ENCODE measurements at regions not wholly inside any gene's neighbourhood (a gene's known extent, or its start where the extent isn't known, plus 50 kb on each side); places are given as distances from the start of the nearest gene placed in this dataset.
"Not testable (repeated sequence)": the region's sequence is repeated elsewhere in the genome, so short reads cannot be mapped to it uniquely, and the experiment has no call there.

DNA sequence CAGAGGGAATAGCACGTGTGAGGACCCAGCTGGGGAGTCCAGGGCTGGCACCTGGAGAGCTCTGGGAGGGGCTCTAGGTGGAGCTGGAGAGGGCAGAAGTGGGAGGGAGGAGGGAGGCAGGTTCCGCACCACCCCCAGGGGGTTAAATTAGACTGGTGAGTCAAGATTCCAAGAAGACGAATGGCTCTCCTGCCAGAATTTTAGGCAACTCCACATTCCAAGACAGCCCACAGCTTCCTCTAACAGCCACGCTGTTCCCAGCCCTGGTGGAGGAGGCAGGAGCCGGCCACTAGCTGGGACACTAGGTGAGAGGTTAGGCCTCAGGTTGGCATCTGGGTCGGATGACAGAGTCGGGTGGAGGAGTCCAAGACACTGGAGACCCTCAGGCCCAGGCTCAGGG lies 60.2 kb downstream of the TFAP2C start:
- Histone ChIP-seq H3K27me3 (ENCODE audit: insufficient read depth, low read length) (no peaks in the 10 kb centered on the region), H3K4me1 (ENCODE audit: insufficient read depth, low read length) (no peaks in the 10 kb centered on the region), H3K9me3 (ENCODE audit: low read depth, low read length) (no peaks in the 10 kb centered on the region), H3K4me3 (ENCODE audit: low read length) (no peak overlapping the region)

GRCh38 chr20:56689852-56690485 lies 60.9 kb downstream of the TFAP2C start:
- no peaks in the 10 kb centered on the region for H3K4me1 ChIP-seq (ENCODE audit: insufficient read depth, low read length)

GRCh38 chr20:56690531-56691175 lies 61.5 kb downstream of the TFAP2C start:
- H3K4me3 ChIP-seq (ENCODE audit: low read length): no peak overlapping the region
- H3K9me3 ChIP-seq (ENCODE audit: low read depth, low read length): no peaks in the 10 kb centered on the region
- H3K27me3 ChIP-seq (ENCODE audit: insufficient read depth, low read length): no peaks in the 10 kb centered on the region
- no peaks in the 10 kb centered on the region for H3K4me1 ChIP-seq (ENCODE audit: insufficient read depth, low read length)

More at GRCh38 chr20:56689852-56690485, 60.9 kb downstream of the TFAP2C start:
- no peak overlapping the region for H3K4me3 ChIP-seq (ENCODE audit: low read length)
- no peaks in the 10 kb centered on the region for H3K27me3 ChIP-seq (ENCODE audit: insufficient read depth, low read length)
- no peaks in the 10 kb centered on the region for H3K9me3 ChIP-seq (ENCODE audit: low read depth, low read length)

DNA sequence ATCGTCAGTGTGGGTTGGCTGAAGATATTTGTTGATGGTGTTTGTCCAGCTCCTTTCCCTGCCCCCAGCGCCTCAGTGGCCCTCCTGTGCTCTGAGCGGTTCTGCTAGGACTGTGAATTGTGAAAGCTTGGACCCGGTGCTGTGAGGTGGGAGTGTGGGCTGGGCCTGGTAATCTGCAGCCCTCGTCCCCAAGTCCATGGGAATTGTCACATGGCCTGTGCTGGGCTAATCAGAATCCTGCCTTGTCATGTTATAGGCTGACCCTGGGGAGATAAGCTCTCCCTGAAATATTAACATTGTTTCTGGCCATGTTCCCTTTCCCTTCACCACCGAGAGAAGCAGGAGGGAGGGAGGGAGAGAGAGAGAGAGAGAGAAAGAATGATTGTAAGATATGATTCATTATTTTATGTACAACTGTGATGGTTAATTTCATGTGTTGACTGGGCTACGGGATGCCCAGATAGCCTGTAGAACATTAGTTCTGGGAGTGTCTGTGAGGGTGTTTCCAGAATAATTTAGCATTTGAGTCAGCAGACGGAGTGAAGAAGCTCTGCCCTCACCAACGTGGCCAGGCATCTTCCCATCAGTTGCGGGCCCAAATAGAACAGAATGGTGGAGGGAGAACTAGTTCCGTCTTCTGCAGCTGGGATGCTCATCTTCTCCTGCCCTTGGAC lies 62.4 kb downstream of the TFAP2C start:
- Histone ChIP-seq H3K4me3 (ENCODE audit: low read length) (no peak overlapping the region), H3K4me1 (ENCODE audit: insufficient read depth, low read length) (no peaks in the 10 kb centered on the region), H3K27me3 (ENCODE audit: insufficient read depth, low read length) (no peaks in the 10 kb centered on the region), H3K9me3 (ENCODE audit: low read depth, low read length) (no peaks in the 10 kb centered on the region)

DNA sequence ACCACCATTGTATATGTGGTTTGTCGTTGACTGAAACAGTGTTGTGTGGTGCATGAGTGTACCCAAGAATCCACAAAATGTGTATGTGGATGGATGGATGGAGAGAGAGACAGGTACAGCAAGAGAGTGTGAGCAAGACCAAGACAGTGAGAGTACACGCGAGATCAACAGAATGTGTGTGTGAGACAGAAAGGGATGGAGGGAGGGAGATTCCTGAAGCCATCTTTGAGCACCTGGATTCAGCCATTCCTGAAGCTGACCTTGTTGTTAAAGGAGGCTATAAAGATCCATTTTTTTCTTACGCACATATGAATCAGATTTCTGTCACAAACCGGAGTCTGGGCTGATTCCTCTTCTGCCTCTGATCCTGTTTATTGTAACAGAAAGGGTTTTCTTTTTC lies 64.1 kb downstream of the TFAP2C start:
- no peak overlapping the region for H3K4me3 ChIP-seq (ENCODE audit: low read length)
- H3K9me3 ChIP-seq (ENCODE audit: low read depth, low read length): no peaks in the 10 kb centered on the region
- H3K27me3 ChIP-seq (ENCODE audit: insufficient read depth, low read length): no peaks in the 10 kb centered on the region
- no peaks in the 10 kb centered on the region for H3K4me1 ChIP-seq (ENCODE audit: insufficient read depth, low read length)

GRCh38 chr20:56697476-56697875 lies 68.4 kb downstream of the TFAP2C start:
- Histone ChIP-seq H3K27me3 (ENCODE audit: insufficient read depth, low read length) (no peaks in the 10 kb centered on the region), H3K9me3 (ENCODE audit: low read depth, low read length) (no peaks in the 10 kb centered on the region), H3K4me1 (ENCODE audit: insufficient read depth, low read length) (no peaks in the 10 kb centered on the region), H3K4me3 (ENCODE audit: low read length) (no peak overlapping the region)

DNA sequence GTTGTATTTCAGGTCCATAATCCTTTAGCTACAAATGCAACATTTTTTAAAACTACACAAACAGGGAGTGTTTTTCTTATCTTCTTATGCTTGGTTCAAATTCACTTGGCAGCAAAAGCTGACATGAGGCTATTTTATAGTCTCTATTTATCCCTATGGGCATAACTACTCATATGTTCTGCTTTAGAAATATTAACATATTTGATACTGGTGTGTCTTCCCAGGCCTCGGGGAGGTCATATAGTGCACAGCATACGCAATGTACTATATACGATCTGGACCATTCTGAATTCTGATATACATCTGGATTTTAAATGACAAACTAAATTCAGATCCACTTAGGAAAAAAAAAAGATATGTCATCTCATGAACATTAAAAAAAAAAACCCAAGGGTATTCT lies 69.2 kb downstream of the TFAP2C start:
- no peak overlapping the region for H3K4me3 ChIP-seq (ENCODE audit: low read length)
- no peaks in the 10 kb centered on the region for H3K4me1 ChIP-seq (ENCODE audit: insufficient read depth, low read length)
- H3K27me3 ChIP-seq (ENCODE audit: insufficient read depth, low read length): no peaks in the 10 kb centered on the region
- no peaks in the 10 kb centered on the region for H3K9me3 ChIP-seq (ENCODE audit: low read depth, low read length)

- Histone ChIP-seq H3K4me1 (ENCODE audit: insufficient read depth, low read length) (no peaks in the 10 kb centered on the region), H3K4me3 (ENCODE audit: low read length) (no peak overlapping the region), H3K9me3 (ENCODE audit: low read depth, low read length) (no peaks in the 10 kb centered on the region), H3K27me3 (ENCODE audit: insufficient read depth, low read length) (no peaks in the 10 kb centered on the region)
Measured at GRCh38 chr20:56698749-56699148, 69.6 kb downstream of the TFAP2C start.

DNA sequence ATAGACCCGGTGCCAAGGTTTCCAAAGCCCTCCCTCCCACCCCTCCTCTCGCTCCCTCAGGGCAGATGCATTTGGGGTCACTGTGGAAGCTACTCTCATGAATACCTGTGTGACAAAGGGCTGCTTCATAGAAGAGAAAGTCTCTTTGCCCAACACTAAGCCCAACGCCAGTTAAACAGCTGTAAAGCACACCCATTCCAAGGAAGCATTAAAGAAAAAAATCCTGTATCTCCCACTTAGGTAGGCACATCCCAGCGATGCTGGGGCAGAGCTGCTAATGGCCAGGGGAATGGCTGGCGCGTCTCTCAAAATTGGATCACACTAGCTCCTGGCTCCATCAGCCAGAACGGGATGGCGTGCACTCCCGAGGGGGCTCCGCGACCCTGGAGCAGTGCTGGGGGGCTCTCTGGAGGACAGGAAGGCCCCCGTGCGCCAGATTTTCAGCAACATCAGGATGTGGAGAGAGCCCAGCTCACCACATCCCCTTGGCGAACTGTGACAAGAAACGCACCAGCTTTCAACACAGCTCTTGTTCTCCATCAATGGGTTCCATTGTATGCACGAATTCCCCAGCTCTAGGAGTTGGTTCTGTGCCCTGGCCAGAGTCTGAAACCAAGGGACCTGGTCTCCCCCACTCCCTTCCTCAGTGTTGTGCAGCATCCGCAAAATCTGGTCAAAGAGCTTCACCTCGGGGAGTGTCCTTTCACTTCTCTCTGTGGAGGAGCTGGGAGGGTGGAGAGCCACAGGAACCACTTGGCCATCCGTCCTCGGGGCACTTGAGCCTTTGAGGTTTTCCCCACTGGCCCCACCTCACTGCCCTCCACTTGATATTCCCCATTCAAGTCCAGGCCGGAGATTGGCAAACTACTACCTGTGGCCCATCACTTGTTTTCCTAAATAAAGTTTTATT lies 74.1 kb downstream of the TFAP2C start:
- Histone ChIP-seq H3K4me1 (ENCODE audit: insufficient read depth, low read length) (no peaks in the 10 kb centered on the region), H3K27me3 (ENCODE audit: insufficient read depth, low read length) (no peaks in the 10 kb centered on the region), H3K9me3 (ENCODE audit: low read depth, low read length) (no peaks in the 10 kb centered on the region), H3K4me3 (ENCODE audit: low read length) (no peak overlapping the region)

DNA sequence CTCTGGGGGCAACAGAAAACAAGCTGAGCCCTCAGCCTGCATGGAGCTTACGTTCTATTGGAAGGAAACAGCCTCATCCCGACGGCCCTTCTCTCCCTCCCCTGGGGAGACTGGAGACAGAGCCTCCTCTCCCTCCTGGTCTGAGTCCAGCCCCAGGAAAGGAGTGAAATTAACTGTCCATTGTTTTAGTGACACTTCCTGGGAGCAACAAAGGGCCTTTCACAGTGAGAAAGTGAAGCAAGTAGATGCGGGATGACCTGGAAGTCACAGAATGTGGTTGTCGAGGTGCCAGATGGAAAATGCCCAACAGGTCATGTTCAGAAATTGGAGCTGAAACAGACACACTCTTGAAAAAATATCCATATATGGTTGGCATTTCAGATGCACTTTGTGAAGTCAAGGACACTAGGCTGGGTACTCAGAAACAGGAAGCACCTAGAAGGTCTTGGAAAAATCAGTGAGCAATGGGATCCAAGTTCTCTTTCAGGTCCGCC lies 77.8 kb downstream of the TFAP2C start:
- no peaks in the 10 kb centered on the region for H3K9me3 ChIP-seq (ENCODE audit: low read depth, low read length)
- no peaks in the 10 kb centered on the region for H3K27me3 ChIP-seq (ENCODE audit: insufficient read depth, low read length)
- no peaks in the 10 kb centered on the region for H3K4me1 ChIP-seq (ENCODE audit: insufficient read depth, low read length)
- H3K4me3 ChIP-seq (ENCODE audit: low read length): no peak overlapping the region

DNA sequence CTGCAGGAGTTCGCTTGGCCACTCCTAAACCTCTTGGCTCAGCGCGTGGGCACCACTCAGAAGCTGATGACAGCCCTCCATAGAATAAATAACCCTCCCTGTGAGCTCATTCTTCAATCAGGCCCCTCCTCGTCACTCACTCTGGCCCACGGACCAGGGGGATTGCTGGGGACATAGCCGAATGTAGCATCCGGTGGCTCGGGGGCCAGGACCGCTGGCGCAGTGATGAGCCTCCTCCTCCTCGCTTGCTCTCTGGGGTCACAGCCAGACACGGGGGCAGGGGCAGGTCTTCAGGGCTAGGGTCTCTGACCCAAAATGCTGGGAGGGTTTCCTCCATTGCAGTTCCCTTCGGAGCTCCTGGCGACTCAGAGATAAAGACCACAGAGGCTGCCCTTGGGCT lies 79.9 kb downstream of the TFAP2C start:
- H3K9me3 ChIP-seq (ENCODE audit: low read depth, low read length): no peaks in the 10 kb centered on the region
- H3K4me1 ChIP-seq (ENCODE audit: insufficient read depth, low read length): no peaks in the 10 kb centered on the region
- H3K27me3 ChIP-seq (ENCODE audit: insufficient read depth, low read length): no peaks in the 10 kb centered on the region
- no peak overlapping the region for H3K4me3 ChIP-seq (ENCODE audit: low read length)

DNA sequence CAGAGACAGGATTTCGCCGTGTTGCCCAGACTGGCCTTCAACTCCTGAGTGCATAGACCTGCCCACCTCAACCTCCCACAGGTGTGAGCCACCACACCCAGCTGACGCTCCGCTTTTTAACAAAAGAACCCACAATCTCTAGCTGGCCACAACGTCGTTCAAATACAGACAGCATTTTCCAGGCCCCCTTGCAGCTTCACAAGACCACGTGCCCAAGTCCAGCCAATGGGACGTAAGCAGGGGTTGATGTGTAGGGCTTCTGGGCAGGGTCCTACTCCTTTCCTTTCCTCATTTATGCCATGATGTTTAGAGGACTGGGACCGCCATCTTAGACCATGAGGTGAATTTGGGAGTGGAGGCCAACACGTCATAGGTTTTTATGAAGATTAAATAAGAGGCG lies 81.0 kb downstream of the TFAP2C start:
- Histone ChIP-seq H3K4me1 (ENCODE audit: insufficient read depth, low read length) (no peaks in the 10 kb centered on the region), H3K27me3 (ENCODE audit: insufficient read depth, low read length) (no peaks in the 10 kb centered on the region), H3K9me3 (ENCODE audit: low read depth, low read length) (no peaks in the 10 kb centered on the region), H3K4me3 (ENCODE audit: low read length) (no peak overlapping the region)

DNA sequence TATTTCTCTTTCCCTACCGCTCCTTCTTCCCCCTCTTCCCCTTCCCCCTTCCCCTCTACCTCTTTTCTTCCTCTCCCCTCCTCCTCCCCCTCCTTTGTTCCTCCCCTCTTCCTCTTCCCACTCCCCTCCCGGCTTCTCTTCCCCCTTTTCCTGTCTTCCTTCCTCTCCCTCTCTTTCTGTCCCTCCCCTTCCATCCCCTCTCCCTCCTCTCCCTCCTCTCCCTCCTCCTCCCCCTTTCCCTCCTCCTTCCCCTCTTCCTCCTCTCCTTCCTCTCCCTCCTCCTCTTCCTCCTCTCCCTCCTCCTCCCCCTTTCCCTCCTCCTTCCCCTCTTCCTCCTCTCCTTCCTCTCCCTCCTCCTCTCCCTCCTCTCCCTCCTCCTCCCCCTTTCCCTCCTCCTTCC lies 81.5 kb downstream of the TFAP2C start:
- H3K4me3 ChIP-seq (ENCODE audit: low read length); H3K4me1 ChIP-seq (ENCODE audit: insufficient read depth, low read length); H3K9me3 ChIP-seq (ENCODE audit: low read depth, low read length); H3K27me3 ChIP-seq (ENCODE audit: insufficient read depth, low read length): not testable (repeated sequence)

DNA sequence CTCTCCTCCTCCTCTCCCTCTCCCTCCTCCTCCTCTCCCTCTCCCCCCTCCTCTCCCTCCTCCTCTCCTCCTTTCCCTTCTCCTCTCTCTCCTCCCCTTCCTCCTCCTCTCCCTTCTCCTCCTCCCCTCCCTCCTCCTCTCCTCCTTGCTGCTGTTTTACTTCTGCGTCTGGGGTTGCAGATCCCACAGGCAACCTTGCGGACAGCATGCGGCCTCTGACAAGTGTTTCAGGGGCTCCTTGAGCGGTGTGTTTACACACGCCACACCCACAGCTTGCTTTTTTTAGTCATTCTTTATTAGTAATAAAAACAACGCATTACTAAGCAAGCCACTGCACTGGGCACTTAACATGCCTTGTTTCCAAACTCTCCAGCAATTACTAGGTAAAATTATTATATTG lies 81.9 kb downstream of the TFAP2C start:
- no peak overlapping the region for H3K4me3 ChIP-seq (ENCODE audit: low read length)
- H3K27me3 ChIP-seq (ENCODE audit: insufficient read depth, low read length): no peaks in the 10 kb centered on the region

DNA sequence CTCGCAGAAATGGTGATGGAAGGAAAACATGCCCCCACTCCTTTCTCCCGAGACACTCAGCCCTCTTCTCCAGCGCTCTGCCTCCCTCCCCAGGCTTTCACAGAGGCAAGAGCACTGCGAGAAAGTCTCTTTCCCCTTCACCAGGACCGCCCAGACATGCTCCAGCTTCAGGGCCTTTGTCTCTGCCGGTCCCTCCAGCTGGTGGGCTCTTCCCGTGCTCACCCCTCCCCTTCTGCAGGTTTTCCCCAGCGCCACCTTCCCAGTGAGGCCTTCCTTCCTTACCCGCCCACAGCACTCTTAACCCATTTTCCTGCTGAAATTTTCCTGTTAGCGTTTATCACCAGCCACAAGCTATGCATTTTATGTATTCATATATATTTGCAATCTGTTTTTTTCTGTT lies 86.2 kb downstream of the TFAP2C start:
- Histone ChIP-seq H3K27me3 (ENCODE audit: insufficient read depth, low read length) (no peaks in the 10 kb centered on the region), H3K9me3 (ENCODE audit: low read depth, low read length) (no peaks in the 10 kb centered on the region), H3K4me1 (ENCODE audit: insufficient read depth, low read length) (no peaks in the 10 kb centered on the region), H3K4me3 (ENCODE audit: low read length) (no peak overlapping the region)

More for the DNA sequence above, 81.9 kb downstream of the TFAP2C start:
- no peaks in the 10 kb centered on the region for H3K9me3 ChIP-seq (ENCODE audit: low read depth, low read length)
- H3K4me1 ChIP-seq (ENCODE audit: insufficient read depth, low read length): no peaks in the 10 kb centered on the region

Data from mononuclear cell (primary cell).